ENCODE measurements at regions not wholly inside any gene's neighbourhood (a gene's known extent, or its start where the extent isn't known, plus 50 kb on each side); places are given as distances from the start of the nearest gene placed in this dataset.

DNA sequence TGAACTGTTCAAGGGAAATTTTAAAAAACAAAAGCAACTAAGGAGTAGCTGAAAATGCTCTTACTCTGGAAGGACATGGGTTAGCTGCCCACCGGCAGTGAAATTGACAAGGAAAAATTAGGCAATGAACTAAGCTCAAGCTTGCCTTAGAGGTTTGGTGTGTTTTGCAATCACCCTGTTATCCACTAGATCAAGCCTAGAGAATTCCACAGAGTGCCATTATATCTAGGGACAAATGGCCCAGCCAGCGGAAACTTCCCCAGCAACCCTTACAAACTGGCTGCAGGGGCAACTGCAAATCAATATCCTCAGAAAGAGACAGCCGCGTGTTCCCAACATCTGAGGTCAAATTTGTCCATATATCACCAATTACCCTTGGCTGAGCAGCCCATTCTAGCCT lies 258.2 kb downstream of the SP3 start:
- intact Hi-C loops (cut with DNase I; ENCODE audit: low total_unique reads), result no loop called here
- 98% methylated on average over 4 of the region's 4 CpGs; no CpG with 5 or more reads in 1 of the 2 donors for WGBS, 2 donors (ENCODE audit: low coverage in 1 of 2)
- TF ChIP-seq EP300 (IDR thresholded peaks at IDR 0.05; ENCODE audit: low read depth) (no peak), POLR2A (IDR thresholded peaks at IDR 0.05) (no peak), POLR2AphosphoS5 (IDR thresholded peaks at IDR 0.05) (no peak)
- TF ChIP-seq, protein P1, sequence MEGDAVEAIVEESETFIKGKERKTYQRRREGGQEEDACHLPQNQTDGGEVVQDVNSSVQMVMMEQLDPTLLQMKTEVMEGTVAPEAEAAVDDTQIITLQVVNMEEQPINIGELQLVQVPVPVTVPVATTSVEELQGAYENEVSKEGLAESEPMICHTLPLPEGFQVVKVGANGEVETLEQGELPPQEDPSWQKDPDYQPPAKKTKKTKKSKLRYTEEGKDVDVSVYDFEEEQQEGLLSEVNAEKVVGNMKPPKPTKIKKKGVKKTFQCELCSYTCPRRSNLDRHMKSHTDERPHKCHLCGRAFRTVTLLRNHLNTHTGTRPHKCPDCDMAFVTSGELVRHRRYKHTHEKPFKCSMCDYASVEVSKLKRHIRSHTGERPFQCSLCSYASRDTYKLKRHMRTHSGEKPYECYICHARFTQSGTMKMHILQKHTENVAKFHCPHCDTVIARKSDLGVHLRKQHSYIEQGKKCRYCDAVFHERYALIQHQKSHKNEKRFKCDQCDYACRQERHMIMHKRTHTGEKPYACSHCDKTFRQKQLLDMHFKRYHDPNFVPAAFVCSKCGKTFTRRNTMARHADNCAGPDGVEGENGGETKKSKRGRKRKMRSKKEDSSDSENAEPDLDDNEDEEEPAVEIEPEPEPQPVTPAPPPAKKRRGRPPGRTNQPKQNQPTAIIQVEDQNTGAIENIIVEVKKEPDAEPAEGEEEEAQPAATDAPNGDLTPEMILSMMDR (IDR thresholded peaks at IDR 0.05), result no peak

DNA sequence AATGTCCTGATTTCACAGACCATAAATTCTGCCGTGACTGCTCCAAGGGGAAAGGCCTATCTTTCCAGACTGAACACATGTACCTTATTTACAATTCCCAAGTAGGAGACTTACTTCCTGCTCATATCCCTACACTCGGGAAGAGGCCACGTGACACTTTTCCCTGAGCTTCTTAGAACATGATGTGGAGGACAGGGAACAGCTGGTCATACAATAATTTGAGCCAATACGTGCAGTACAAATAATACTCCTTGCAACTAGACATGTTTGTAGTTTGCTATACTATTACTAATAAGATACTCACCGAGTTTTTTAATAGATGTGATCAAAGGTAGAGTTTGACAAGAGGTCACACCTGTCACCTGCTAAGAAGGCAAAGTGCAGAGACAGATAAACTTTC lies 256.4 kb downstream of the SP3 start:
- no peak overlapping the region for H3K27ac ChIP-seq
- intact Hi-C loops (cut with DNase I; ENCODE audit: low total_unique reads), result no loop called here
- no peaks in the 10 kb centered on the region for H3K9me3 ChIP-seq
- peaks cover 0 to 3% (median 0%) of the 10 kb centered on the region in 4 donors for H3K4me1 ChIP-seq
- TF ChIP-seq, protein P1 (IDR thresholded peaks at IDR 0.05), result no peak
- no peak for TF ChIP-seq EP300 (IDR thresholded peaks at IDR 0.05; ENCODE audit: low read depth)
- no peak for TF ChIP-seq POLR2A (IDR thresholded peaks at IDR 0.05)
- no peak for TF ChIP-seq POLR2AphosphoS5 (IDR thresholded peaks at IDR 0.05)
- H3K36me3 ChIP-seq, result no peaks in the 10 kb centered on the region
- 35 to 40% methylated on average over 5 of the region's 5 CpGs for WGBS, 2 donors (ENCODE audit: low coverage in 1 of 2)
- H3K27me3 ChIP-seq, result no peaks in the 10 kb centered on the region
- in situ Hi-C loops (cut with MboI; ENCODE audit: low pct_ligation_motif_present in 1 of 4, low pct_unique_long_range_greater_than_20kb in 1 of 4, low sequenced_read_pairs in 3 of 4), result no loop called here
- H3K4me3 ChIP-seq, result no peak overlapping the region
- peak; percentile 17 for DNase-seq

More for the DNA sequence above, 258.2 kb downstream of the SP3 start:
- Histone ChIP-seq H3K9me3 (no peaks in the 10 kb centered on the region), H3K27ac (no peak overlapping the region), H3K4me3 (no peak overlapping the region), H3K36me3 (no peaks in the 10 kb centered on the region), H3K4me1 (peaks cover 0 to 3% (median 0%) of the 10 kb centered on the region in 4 donors), H3K27me3 (no peaks in the 10 kb centered on the region)
- in situ Hi-C loops (cut with MboI; ENCODE audit: low pct_ligation_motif_present in 1 of 4, low pct_unique_long_range_greater_than_20kb in 1 of 4, low sequenced_read_pairs in 3 of 4), result no loop called here
- no peak for DNase-seq

DNA sequence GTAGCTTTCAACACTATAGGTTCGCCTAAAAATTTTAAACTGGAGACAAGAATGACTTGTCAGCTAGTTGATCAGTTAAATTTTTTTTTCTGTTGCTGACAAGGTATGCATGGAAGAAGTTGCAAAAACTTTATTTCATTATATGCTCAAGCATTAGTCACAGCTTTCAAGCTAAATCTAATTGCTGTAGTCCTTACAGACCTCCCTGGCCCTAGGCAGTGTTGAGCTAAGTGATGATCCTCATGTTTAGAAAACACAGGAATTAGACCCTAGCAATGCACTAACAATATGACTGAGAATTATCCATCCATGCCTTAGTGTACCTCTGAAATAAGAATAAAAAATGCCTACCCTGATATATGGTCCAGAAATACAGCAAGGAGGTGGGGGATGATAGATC lies 253.4 kb downstream of the SP3 start:
- no peak overlapping the region for H3K27ac ChIP-seq
- TF ChIP-seq POLR2AphosphoS5 (IDR thresholded peaks at IDR 0.05) (no peak), EP300 (IDR thresholded peaks at IDR 0.05; ENCODE audit: low read depth) (no peak), POLR2A (IDR thresholded peaks at IDR 0.05) (no peak)
- TF ChIP-seq, protein P1 (IDR thresholded peaks at IDR 0.05), result no peak
- no peak overlapping the region for H3K4me3 ChIP-seq
- WGBS, 2 donors (ENCODE audit: low coverage in 1 of 2), result 80 to 83% methylated on average over 1 of the region's 1 CpG
- no peak for DNase-seq
- H3K4me1 ChIP-seq, result peaks cover 0 to 3% (median 0%) of the 10 kb centered on the region in 4 donors
- H3K9me3 ChIP-seq, result no peaks in the 10 kb centered on the region
- intact Hi-C loops (cut with DNase I; ENCODE audit: low total_unique reads) (no loop called here), in situ Hi-C loops (cut with MboI; ENCODE audit: low pct_ligation_motif_present in 1 of 4, low pct_unique_long_range_greater_than_20kb in 1 of 4, low sequenced_read_pairs in 3 of 4) (no loop called here)
- H3K27me3 ChIP-seq, result no peaks in the 10 kb centered on the region
- H3K36me3 ChIP-seq, result no peaks in the 10 kb centered on the region

DNA sequence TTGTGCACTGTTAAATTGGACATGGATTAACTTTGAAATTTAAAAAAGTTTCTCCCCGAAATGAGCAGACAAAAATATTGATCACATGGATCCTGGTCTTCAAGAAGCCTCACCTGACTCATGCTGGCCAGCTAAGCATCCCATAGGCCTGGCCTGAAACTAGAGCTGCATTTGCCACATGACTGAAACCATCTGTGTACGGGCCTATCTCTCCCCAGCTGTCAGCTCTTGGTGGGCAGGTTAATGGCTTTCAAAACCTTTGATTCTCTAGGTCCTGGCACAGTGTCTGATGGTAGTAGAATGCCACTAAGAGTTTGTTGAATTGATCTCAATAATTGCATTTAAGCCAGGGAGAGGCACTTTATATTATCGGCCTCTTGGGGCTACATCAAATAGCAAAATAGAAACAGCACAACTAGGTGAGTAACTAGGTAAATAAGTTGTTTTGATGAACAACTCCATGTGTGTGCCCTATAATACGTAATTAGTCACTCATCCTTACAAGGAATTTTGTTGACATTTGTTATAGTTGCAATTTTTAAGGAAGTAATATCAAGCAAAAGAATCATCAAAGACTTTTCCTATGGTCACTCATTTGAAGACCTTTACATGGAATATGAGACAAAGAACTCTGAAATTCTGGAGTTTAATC lies 251.1 kb downstream of the SP3 start:
- 70 to 90% methylated on average over 3 to 4 of the region's 4 CpGs for WGBS, 2 donors (ENCODE audit: low coverage in 1 of 2)
- Histone ChIP-seq H3K36me3 (no peaks in the 10 kb centered on the region), H3K9me3 (no peaks in the 10 kb centered on the region), H3K4me1 (no peaks in the 10 kb centered on the region), H3K27ac (no peak overlapping the region), H3K4me3 (no peak overlapping the region), H3K27me3 (no peaks in the 10 kb centered on the region)
- TF ChIP-seq POLR2A (IDR thresholded peaks at IDR 0.05) (no peak), EP300 (IDR thresholded peaks at IDR 0.05; ENCODE audit: low read depth) (no peak), POLR2AphosphoS5 (IDR thresholded peaks at IDR 0.05) (no peak)
- TF ChIP-seq, protein P1 (IDR thresholded peaks at IDR 0.05), result no peak
- in situ Hi-C loops (cut with MboI; ENCODE audit: low pct_ligation_motif_present in 1 of 4, low pct_unique_long_range_greater_than_20kb in 1 of 4, low sequenced_read_pairs in 3 of 4) (no loop called here), intact Hi-C loops (cut with DNase I; ENCODE audit: low total_unique reads) (no loop called here)
- no peak for DNase-seq

All from transverse colon (tissue), 4 donors.